Vagina (tissue), 2 donors: ENCODE measurements at regions not wholly inside any gene's neighbourhood (a gene's known extent, or its start where the extent isn't known, plus 50 kb on each side); places are given as distances from the start of the nearest gene placed in this dataset.

Experiments
- DNase-seq, 2 donors: peaks; one replicate each; pipeline ENCODE4 v3.0.0-alpha.2; 2017; ENCODE audit errors: extremely low spot score in 2 of 2
- H3K27ac ChIP-seq: fragments of 200-600 bp; sonication (generic); one replicate; pipeline ENCODE4 v1.5.1; 2019
- H3K27me3 ChIP-seq: fragments of 200-600 bp; sonication (generic); one replicate; pipeline ENCODE4 v1.5.1; 2019
- H3K36me3 ChIP-seq, 2 donors: fragments of 200-600 bp; sonication (generic); one replicate each; pipeline ENCODE4 v1.5.1; 2017 to 2019
- H3K4me1 ChIP-seq: fragments of 200-600 bp; sonication (generic); one replicate; pipeline ENCODE4 v1.5.1; 2019
- H3K4me3 ChIP-seq, 2 donors: fragments of 200-600 bp; sonication (generic); 1 replicate in 1 of 2; 2 replicates in 1 of 2; pipeline ENCODE4 v1.5.1; 2016 to 2019
- H3K9me3 ChIP-seq: fragments of 200-600 bp; sonication (generic); one replicate; pipeline ENCODE4 v1.5.1; 2019
- CTCF ChIP-seq, 3 experiments: fragments of 450-650 bp in 2 of 3; fragments of 200-600 bp in 1 of 3; sonication (generic) in 1 of 3; IDR thresholded peaks; one replicate each; pipeline ENCODE4 v1.5.1; 2017 to 2019; ENCODE audit warnings: antibody characterized with exemption in 3 of 3, mild to moderate bottlenecking in 2 of 3, moderate library complexity in 2 of 3
- POLR2A ChIP-seq, 2 donors: fragments of 450-650 bp; IDR thresholded peaks; one replicate each; pipeline ENCODE4 v1.6.1; 2017; ENCODE audit warnings: antibody characterized with exemption in 2 of 2, mild to moderate bottlenecking in 2 of 2, moderate library complexity in 2 of 2
- POLR2AphosphoS5 ChIP-seq, 2 donors: sonication (generic); formaldehyde crosslinking; IDR thresholded peaks; one replicate each; pipeline ENCODE4 v1.9.0; 2017; ENCODE audit warnings: antibody characterized with exemption in 2 of 2, mild to moderate bottlenecking in 2 of 2, low read depth in 1 of 2; ENCODE audit not compliant: insufficient read depth in 1 of 2
- intact Hi-C: fragments of 100-400 bp; cut with DNase I; formaldehyde crosslinking; loops from one replicate; pipeline ENCODE4 v1.15.1; 2023

GRCh38 chr5:168020542-168021294 is 270.7 kb upstream of the WWC1 start:
- intact Hi-C loops: no loop called here

GRCh38 chr5:168022446-168023169 is 268.8 kb upstream of the WWC1 start:
- no peaks in the 10 kb centered on the region for H3K27me3 ChIP-seq
- TF ChIP-seq POLR2AphosphoS5 (IDR thresholded peaks at IDR 0.05; ENCODE audit: insufficient read depth in 1 of 2, low read depth in 1 of 2) (no peak), CTCF (IDR thresholded peaks at IDR 0.05) (no peak), POLR2A (IDR thresholded peaks at IDR 0.05) (no peak)
- DNase-seq: no peak
- H3K27ac ChIP-seq: no peak overlapping the region
- peaks cover 16% of the 10 kb centered on the region for H3K4me1 ChIP-seq
- H3K4me3 ChIP-seq: no peak overlapping the region
- intact Hi-C loops: no loop called here
- H3K36me3 ChIP-seq: no peaks in the 10 kb centered on the region
- H3K9me3 ChIP-seq: no peaks in the 10 kb centered on the region

More at GRCh38 chr5:168020542-168021294, 270.7 kb upstream of the WWC1 start:
- no peaks in the 10 kb centered on the region for H3K36me3 ChIP-seq
- H3K4me3 ChIP-seq: no peak overlapping the region
- no peak overlapping the region for H3K27ac ChIP-seq
- peaks cover 16% of the 10 kb centered on the region for H3K4me1 ChIP-seq
- TF ChIP-seq CTCF (IDR thresholded peaks at IDR 0.05) (no peak), POLR2A (IDR thresholded peaks at IDR 0.05) (no peak), POLR2AphosphoS5 (IDR thresholded peaks at IDR 0.05; ENCODE audit: insufficient read depth in 1 of 2, low read depth in 1 of 2) (no peak)
- H3K27me3 ChIP-seq: no peaks in the 10 kb centered on the region
- no peak for DNase-seq
- no peaks in the 10 kb centered on the region for H3K9me3 ChIP-seq

GRCh38 chr5:168023191-168023590 is 268.3 kb upstream of the WWC1 start:
- no peak for TF ChIP-seq POLR2A (IDR thresholded peaks at IDR 0.05)
- no peak for TF ChIP-seq POLR2AphosphoS5 (IDR thresholded peaks at IDR 0.05; ENCODE audit: insufficient read depth in 1 of 2, low read depth in 1 of 2)
- TF ChIP-seq CTCF (IDR thresholded peaks at IDR 0.05): no peak
- H3K4me3 ChIP-seq: no peak overlapping the region
- H3K27ac ChIP-seq: no peak overlapping the region
- H3K27me3 ChIP-seq: no peaks in the 10 kb centered on the region
- no peak for DNase-seq
- H3K36me3 ChIP-seq: no peaks in the 10 kb centered on the region
- peaks cover 16% of the 10 kb centered on the region for H3K4me1 ChIP-seq
- H3K9me3 ChIP-seq: no peaks in the 10 kb centered on the region
- intact Hi-C loops: no loop called here

- Histone ChIP-seq H3K27ac (no peak overlapping the region), H3K4me3 (no peak overlapping the region), H3K4me1 (peaks cover 16% of the 10 kb centered on the region), H3K27me3 (no peaks in the 10 kb centered on the region), H3K36me3 (no peaks in the 10 kb centered on the region), H3K9me3 (no peaks in the 10 kb centered on the region)
- intact Hi-C loops: no loop called here
- TF ChIP-seq POLR2A (IDR thresholded peaks at IDR 0.05): no peak
- no peak for TF ChIP-seq POLR2AphosphoS5 (IDR thresholded peaks at IDR 0.05; ENCODE audit: insufficient read depth in 1 of 2, low read depth in 1 of 2)
- no peak for TF ChIP-seq CTCF (IDR thresholded peaks at IDR 0.05)
- no peak for DNase-seq
Measured at GRCh38 chr5:168024306-168024705, 267.1 kb upstream of the WWC1 start.

- Histone ChIP-seq H3K9me3 (no peaks in the 10 kb centered on the region), H3K27me3 (no peaks in the 10 kb centered on the region), H3K4me3 (no peak overlapping the region), H3K4me1 (peaks cover 15% of the 10 kb centered on the region), H3K36me3 (no peaks in the 10 kb centered on the region), H3K27ac (no peak overlapping the region)
- DNase-seq: no peak
- TF ChIP-seq POLR2A (IDR thresholded peaks at IDR 0.05) (no peak), CTCF (IDR thresholded peaks at IDR 0.05) (no peak), POLR2AphosphoS5 (IDR thresholded peaks at IDR 0.05; ENCODE audit: insufficient read depth in 1 of 2, low read depth in 1 of 2) (no peak)
- intact Hi-C loops: no loop called here
Measured at GRCh38 chr5:168027007-168027406, 264.4 kb upstream of the WWC1 start.
